ENCODE measurements at regions not wholly inside any gene's neighbourhood (a gene's known extent, or its start where the extent isn't known, plus 50 kb on each side); places are given as distances from the start of the nearest gene placed in this dataset.

DNA sequence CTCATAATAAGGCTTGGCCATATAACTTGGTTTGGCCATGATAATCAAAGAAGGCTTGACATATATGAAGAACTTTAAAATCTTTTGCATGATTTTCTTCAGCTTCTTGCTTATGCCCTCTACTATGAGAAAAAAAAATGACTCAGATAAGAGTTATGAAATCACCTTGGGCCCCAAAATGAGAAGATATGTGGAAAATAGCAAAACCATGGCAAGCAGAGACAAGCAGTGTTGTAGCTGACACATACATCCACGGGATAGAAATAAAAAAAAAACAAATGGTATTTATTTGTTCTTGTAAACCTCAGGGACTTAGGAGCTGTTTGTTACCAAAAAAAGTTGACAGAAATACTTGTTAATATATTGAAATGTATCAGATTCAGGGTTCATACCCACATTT is 614.8 kb upstream of the BCHE start:
- no peaks in the 10 kb centered on the region for H3K36me3 Mint-ChIP-seq
- peaks cover 2% of the 10 kb centered on the region for H3K4me1 Mint-ChIP-seq
- DNase-seq (ENCODE audit: low spot score in 2 of 2, unreplicated experiment in 2 of 2): no peak
- H3K27ac Mint-ChIP-seq: no peak overlapping the region
- TF ChIP-seq CTCF (IDR thresholded peaks at IDR 0.05; ENCODE audit: unreplicated experiment): no peak
- no peaks in the 10 kb centered on the region for H3K27me3 Mint-ChIP-seq (ENCODE audit: low read depth)
- H3K4me3 Mint-ChIP-seq: no peak overlapping the region
- peaks cover 3% of the 10 kb centered on the region for H3K9me3 Mint-ChIP-seq

DNA sequence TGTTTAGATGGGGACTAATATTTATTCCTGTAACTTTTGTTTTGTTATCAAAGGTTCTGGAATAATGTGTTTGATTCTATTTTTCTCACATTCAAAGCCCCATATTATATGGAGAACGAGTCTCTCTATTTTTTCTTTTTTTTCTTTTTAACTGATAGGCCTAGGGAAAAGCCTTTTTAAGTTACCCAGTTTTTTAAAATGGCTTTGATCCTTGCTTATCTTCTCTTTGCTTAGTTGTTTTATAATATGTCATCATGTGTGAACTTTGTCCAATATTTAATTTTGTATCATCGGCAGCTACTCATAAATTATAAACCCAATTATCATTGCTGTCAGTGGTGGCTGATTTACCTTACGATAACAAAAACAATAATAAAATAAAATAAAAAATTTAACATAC is 610.3 kb upstream of the BCHE start:
- no peak for DNase-seq (ENCODE audit: low spot score in 2 of 2, unreplicated experiment in 2 of 2)
- H3K4me1 Mint-ChIP-seq: peaks cover 5% of the 10 kb centered on the region
- no peak overlapping the region for H3K27ac Mint-ChIP-seq
- no peaks in the 10 kb centered on the region for H3K36me3 Mint-ChIP-seq
- TF ChIP-seq CTCF (IDR thresholded peaks at IDR 0.05; ENCODE audit: unreplicated experiment): no peak
- H3K27me3 Mint-ChIP-seq (ENCODE audit: low read depth): no peaks in the 10 kb centered on the region
- H3K9me3 Mint-ChIP-seq: peaks cover 3% of the 10 kb centered on the region
- H3K4me3 Mint-ChIP-seq: no peak overlapping the region

- Mint-ChIP-seq H3K4me1 (peaks cover 5% of the 10 kb centered on the region), H3K27me3 (ENCODE audit: low read depth) (no peaks in the 10 kb centered on the region), H3K27ac (no peak overlapping the region), H3K4me3 (no peak overlapping the region), H3K36me3 (no peaks in the 10 kb centered on the region), H3K9me3 (peaks cover 2% of the 10 kb centered on the region)
- TF ChIP-seq CTCF (IDR thresholded peaks at IDR 0.05; ENCODE audit: unreplicated experiment): no peak
- no peak for DNase-seq (ENCODE audit: low spot score in 2 of 2, unreplicated experiment in 2 of 2)
Measured at GRCh38 chr3:166446986-166447385, 609.8 kb upstream of the BCHE start.

- DNase-seq (ENCODE audit: low spot score in 2 of 2, unreplicated experiment in 2 of 2): no peak
- no peak overlapping the region for H3K27ac Mint-ChIP-seq
- H3K4me1 Mint-ChIP-seq: peaks cover 5% of the 10 kb centered on the region
- H3K27me3 Mint-ChIP-seq (ENCODE audit: low read depth): no peaks in the 10 kb centered on the region
- no peak for TF ChIP-seq CTCF (IDR thresholded peaks at IDR 0.05; ENCODE audit: unreplicated experiment)
- H3K9me3 Mint-ChIP-seq: no peaks in the 10 kb centered on the region
- H3K4me3 Mint-ChIP-seq: no peak overlapping the region
- H3K36me3 Mint-ChIP-seq: no peaks in the 10 kb centered on the region
Measured at GRCh38 chr3:166446291-166446690, 609.1 kb upstream of the BCHE start.

- no peak overlapping the region for H3K27ac Mint-ChIP-seq
- H3K27me3 Mint-ChIP-seq (ENCODE audit: low read depth): no peaks in the 10 kb centered on the region
- no peak overlapping the region for H3K4me3 Mint-ChIP-seq
- peaks cover 5% of the 10 kb centered on the region for H3K4me1 Mint-ChIP-seq
- peaks cover 3% of the 10 kb centered on the region for H3K9me3 Mint-ChIP-seq
- no peaks in the 10 kb centered on the region for H3K36me3 Mint-ChIP-seq
- no peak for DNase-seq (ENCODE audit: low spot score in 2 of 2, unreplicated experiment in 2 of 2)
- no peak for TF ChIP-seq CTCF (IDR thresholded peaks at IDR 0.05; ENCODE audit: unreplicated experiment)
Measured at GRCh38 chr3:166445865-166446264, 608.6 kb upstream of the BCHE start.

GRCh38 chr3:166444756-166445155 is 607.5 kb upstream of the BCHE start:
- no peak for DNase-seq (ENCODE audit: low spot score in 2 of 2, unreplicated experiment in 2 of 2)
- H3K27ac Mint-ChIP-seq: no peak overlapping the region
- no peak overlapping the region for H3K4me3 Mint-ChIP-seq
- H3K36me3 Mint-ChIP-seq: no peaks in the 10 kb centered on the region
- peaks cover 3% of the 10 kb centered on the region for H3K9me3 Mint-ChIP-seq
- peaks cover 5% of the 10 kb centered on the region for H3K4me1 Mint-ChIP-seq
- no peak for TF ChIP-seq CTCF (IDR thresholded peaks at IDR 0.05; ENCODE audit: unreplicated experiment)
- no peaks in the 10 kb centered on the region for H3K27me3 Mint-ChIP-seq (ENCODE audit: low read depth)
